HCT116 (cell line): ENCODE measurements at regions not wholly inside any gene's neighbourhood (a gene's known extent, or its start where the extent isn't known, plus 50 kb on each side); places are given as distances from the start of the nearest gene placed in this dataset.

Experiments used
- ATAC-seq: fragments of 200-7000 bp; cut with Tn5 transposase; 2 replicates; pipeline ENCODE4 v1.9.1; 2020; ENCODE audit warnings: mild to moderate bottlenecking, moderate library complexity
- BruUV-seq: library from RNA; stranded (reverse); fragments of 400-500 nt; replicated peaks from 2 replicates; lab custom pipeline; 2021; lab: Mats Ljungman, UMichigan
- CTCF ChIA-PET: fragments of 300-600 bp; sonication (Branson Sonifier 250); formaldehyde crosslinking; loops from one replicate; lab custom pipeline; 2021; ENCODE audit warnings: antibody characterized with exemption; lab: Charles Lee
- POLR2A ChIA-PET: fragments of 300-600, 350-600 bp; sonication (Branson Sonifier 250); formaldehyde crosslinking; loops from one replicate; lab custom pipeline; 2021; ENCODE audit warnings: antibody characterized with exemption; lab: Charles Lee
- RAD21 ChIA-PET, 2 experiments: fragments of 300-600 bp; sonication (Branson Sonifier 250); formaldehyde crosslinking; loops; one replicate each; lab custom pipeline; 2023; ENCODE audit warnings: low total read pairs in 2 of 2; ENCODE audit not compliant: uncharacterized antibody in 2 of 2, unreplicated experiment in 2 of 2, low non-redundant PET in 1 of 2; lab: Charles Lee
- DNase-seq: peaks from one replicate; pipeline ENCODE4 v3.0.0-alpha.2; 2010; ENCODE audit warnings: low read depth, low spot score
- H2AFZ ChIP-seq: fragments of 200-600 bp; shearing (Covaris generic), sonication (generic); 2 replicates; pipeline ENCODE4 v1.6.1; 2017; ENCODE audit warnings: low read depth, mixed run types, mixed read lengths, antibody characterized with exemption, low read length; ENCODE audit not compliant: poor library complexity, severe bottlenecking
- H3K27ac ChIP-seq: 2 replicates; pipeline ENCODE4 v1.5.1; 2012; ENCODE audit warnings: low read depth, low read length
- H3K27me3 ChIP-seq: fragments of 200-600 bp; sonication (generic); 2 replicates; pipeline ENCODE4 v1.6.1; 2016; ENCODE audit warnings: mixed run types, low read length, mixed read lengths; ENCODE audit not compliant: insufficient read depth
- H3K36me3 ChIP-seq, 2 experiments: fragments of 200-500 bp in 1 of 2; fragments of 200-600 bp in 1 of 2; sonication (Bioruptor generic) in 1 of 2; sonication (generic) in 1 of 2; 2 replicates each; pipeline versions ENCODE4 v1.5.1 to v1.6.1; 2014 to 2016; ENCODE audit warnings: low read length in 2 of 2, inconsistent platforms in 1 of 2, mixed read lengths in 1 of 2, mixed run types in 1 of 2; ENCODE audit not compliant: insufficient read depth in 2 of 2, control insufficient read depth in 1 of 2
- H3K4me1 ChIP-seq, 2 experiments: fragments of 200-600 bp in 1 of 2; sonication (generic) in 1 of 2; 2 replicates each; pipeline versions ENCODE4 v1.5.1 to v1.6.1; 2012 to 2017; ENCODE audit warnings: low read length in 2 of 2, inconsistent platforms in 1 of 2, mild to moderate bottlenecking in 1 of 2, mixed read lengths in 1 of 2, mixed run types in 1 of 2, moderate library complexity in 1 of 2; ENCODE audit not compliant: insufficient read depth in 2 of 2, control insufficient read depth in 1 of 2
- H3K4me2 ChIP-seq: fragments of 200-600 bp; sonication (generic); 2 replicates; pipeline ENCODE4 v1.6.1; 2017; ENCODE audit warnings: mixed run types, low read length, mixed read lengths
- H3K4me3 ChIP-seq, 2 experiments: fragments of 200-600 bp in 1 of 2; sonication (generic) in 1 of 2; replicated peaks in 1 of 2; 2 replicates each; pipeline ENCODE4 v1.5.1; 2011 to 2016; ENCODE audit warnings: low read length in 2 of 2, control low read depth in 1 of 2, low read depth in 1 of 2, mild to moderate bottlenecking in 1 of 2, mixed read lengths in 1 of 2, mixed run types in 1 of 2
- H3K79me2 ChIP-seq: fragments of 200-600 bp; sonication (generic); 2 replicates; pipeline ENCODE4 v1.6.1; 2017; ENCODE audit warnings: mild to moderate bottlenecking, mixed run types, low read length, moderate library complexity, mixed read lengths; ENCODE audit not compliant: insufficient read depth
- H3K9ac ChIP-seq: fragments of 200-600 bp; sonication (generic); 2 replicates; pipeline ENCODE4 v1.6.1; 2016; ENCODE audit warnings: low read length, mixed read lengths
- H3K9me2 ChIP-seq: fragments of 200-600 bp; sonication (generic), shearing (Covaris generic); 2 replicates; pipeline ENCODE4 v1.6.1; 2017; ENCODE audit warnings: mixed run types, mild to moderate bottlenecking, moderate library complexity; ENCODE audit not compliant: insufficient read depth
- H3K9me3 ChIP-seq, 2 experiments: fragments of 200-500 bp in 1 of 2; fragments of 200-600 bp in 1 of 2; sonication (Bioruptor generic) in 1 of 2; sonication (generic) in 1 of 2; 2 replicates each; pipeline ENCODE4 v1.6.1; 2014 to 2017; ENCODE audit warnings: low read length in 2 of 2, mixed read lengths in 2 of 2, inconsistent platforms in 1 of 2, low read depth in 1 of 2, mild to moderate bottlenecking in 1 of 2, mixed run types in 1 of 2, moderate library complexity in 1 of 2; ENCODE audit not compliant: control insufficient read depth in 1 of 2, insufficient read depth in 1 of 2
- H4K20me1 ChIP-seq: fragments of 200-600 bp; sonication (generic), shearing (Covaris generic); 2 replicates; pipeline ENCODE4 v1.6.1; 2017; ENCODE audit warnings: mixed run types, mild to moderate bottlenecking, moderate library complexity; ENCODE audit not compliant: insufficient read depth
- CTCF ChIP-seq, 3 experiments: fragments of 200-600 bp in 1 of 3; sonication (generic) in 1 of 3; IDR thresholded peaks in 2 of 3; conservative IDR thresholded peaks in 1 of 3; 2 replicates each; pipeline ENCODE4 v1.5.1; 2012 to 2017; ENCODE audit warnings: low read depth in 2 of 3, low read length in 2 of 3, antibody characterized with exemption in 1 of 3, borderline replicate concordance in 1 of 3, control low read depth in 1 of 3, mild to moderate bottlenecking in 1 of 3, mixed read lengths in 1 of 3, mixed run types in 1 of 3, moderate library complexity in 1 of 3; ENCODE audit not compliant: insufficient read depth in 1 of 3
- EZH2phosphoT487 ChIP-seq: fragments of 200-600 bp; IDR thresholded peaks from 2 replicates; pipeline ENCODE4 v1.6.1; 2018; ENCODE audit warnings: antibody characterized with exemption, borderline replicate concordance
- JUND ChIP-seq: IDR thresholded peaks from 2 replicates; pipeline ENCODE4 v1.6.1; 2012
- MAX ChIP-seq: IDR thresholded peaks from 2 replicates; pipeline ENCODE4 v1.6.1; 2012
- POLR2AphosphoS5 ChIP-seq: IDR thresholded peaks from 2 replicates; pipeline ENCODE4 v1.6.1; 2011; ENCODE audit warnings: mild to moderate bottlenecking, low read depth, low read length, moderate library complexity
- RAD21 ChIP-seq: IDR thresholded peaks from 2 replicates; pipeline ENCODE4 v1.6.1; 2012; ENCODE audit warnings: low read depth, mild to moderate bottlenecking
- SRF ChIP-seq: IDR thresholded peaks from 2 replicates; pipeline ENCODE4 v1.6.1; 2012; ENCODE audit warnings: low read depth
- TCF7L2 ChIP-seq: IDR thresholded peaks from 2 replicates; pipeline ENCODE4 v1.7.0; 2011; ENCODE audit warnings: borderline replicate concordance, inconsistent platforms; ENCODE audit not compliant: insufficient read depth, insufficient read length; ENCODE audit errors: extremely low read depth
- YY1 ChIP-seq: IDR thresholded peaks from 2 replicates; pipeline ENCODE4 v1.6.1; 2011; ENCODE audit warnings: low read length, low read depth, moderate library complexity, mild to moderate bottlenecking; ENCODE audit not compliant: insufficient replicate concordance; ENCODE audit errors: extremely low read depth
- ZBTB33 ChIP-seq: IDR thresholded peaks from 2 replicates; pipeline ENCODE4 v1.6.1; 2011; ENCODE audit warnings: mild to moderate bottlenecking, low read length, moderate library complexity; ENCODE audit not compliant: insufficient replicate concordance; ENCODE audit errors: extremely low read depth
- ZFX ChIP-seq: fragments of 450-650 bp; IDR thresholded peaks from 2 replicates; pipeline ENCODE4 v1.6.1; 2017
- intact Hi-C: fragments of 100-400 bp; cut with micrococcal nuclease; formaldehyde crosslinking; loops from 2 replicates; pipeline ENCODE4 v1.10.0; 2022

DNA sequence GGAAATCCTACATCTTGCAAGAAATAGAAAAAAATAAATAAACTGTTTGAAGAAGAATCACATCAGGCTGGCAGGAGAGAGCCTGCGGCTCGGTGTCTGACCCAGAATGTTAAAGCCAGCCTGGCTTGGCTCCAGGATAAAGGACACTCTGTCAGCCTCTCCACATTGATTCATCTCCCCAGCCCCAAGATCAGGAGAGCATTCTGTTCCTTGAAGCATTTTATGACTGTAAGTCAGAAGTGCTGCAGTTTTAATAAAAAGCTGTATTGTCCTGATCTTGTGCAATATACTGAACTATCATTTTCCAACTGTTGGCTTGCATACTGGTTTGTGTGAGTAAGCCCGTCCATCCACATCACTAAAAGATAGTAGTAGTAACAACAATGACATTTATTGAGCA, 426.6 kb downstream of the HAPSTR1 start:
- Histone ChIP-seq H3K4me2 (no peak overlapping the region), H3K27me3 (no peaks in the 10 kb centered on the region), H3K9me3 (no peaks in the 10 kb centered on the region), H3K79me2 (no peaks in the 10 kb centered on the region), H3K9me2 (no peaks in the 10 kb centered on the region), H3K4me1 (no peaks in the 10 kb centered on the region), H2AFZ (no peak overlapping the region), H3K4me3 (no peak overlapping the region), H3K27ac (no peak overlapping the region), H3K9ac (no peak overlapping the region), H3K36me3 (no peaks in the 10 kb centered on the region), H4K20me1 (no peaks in the 10 kb centered on the region)
- no peak for DNase-seq
- intact Hi-C loops, result no loop called here
- CTCF ChIA-PET, result no interaction called here
- POLR2A ChIA-PET, result no interaction called here
- BruUV-seq, result no TSS peak
- no peak for ATAC-seq
- RAD21 ChIA-PET, result no interaction called here
- TF ChIP-seq RAD21 (no peak), ZBTB33 (no peak), JUND (no peak), TCF7L2 (no peak), SRF (no peak), EZH2phosphoT487 (no peak), CTCF (IDR thresholded peaks at IDR 0.05 in 2 of 3, conservative IDR thresholded peaks at IDR 0.05 in 1 of 3; ENCODE audit: borderline replicate concordance in 1 of 3, insufficient read depth in 1 of 3, low read depth in 2 of 3, low read length in 2 of 3) (no peak), POLR2AphosphoS5 (no peak), MAX (no peak), ZFX (no peak), YY1 (no peak)
